ENCODE measurements at regions not wholly inside any gene's neighbourhood (a gene's known extent, or its start where the extent isn't known, plus 50 kb on each side); places are given as distances from the start of the nearest gene placed in this dataset.

GRCh38 chr1:212226467-212226866 is 58.7 kb upstream of the PPP2R5A start:
- DNase-seq: no peak

GRCh38 chr1:212228076-212228475 is 57.1 kb upstream of the PPP2R5A start:
- no peak for DNase-seq

GRCh38 chr1:212228591-212229119 is 56.6 kb upstream of the PPP2R5A start:
- DNase-seq: no peak

GRCh38 chr1:212229654-212230053 is 55.6 kb upstream of the PPP2R5A start:
- DNase-seq: no peak

GRCh38 chr1:212230329-212230728 is 54.9 kb upstream of the PPP2R5A start:
- DNase-seq: no peak

GRCh38 chr1:212231372-212231771 is 53.8 kb upstream of the PPP2R5A start:
- DNase-seq: no peak

- no peak for DNase-seq
Observed at GRCh38 chr1:212232090-212232489, 53.1 kb upstream of the PPP2R5A start.

- DNase-seq: no peak
Observed at GRCh38 chr1:212233321-212233720, 51.9 kb upstream of the PPP2R5A start.

- DNase-seq: no peak
Observed at GRCh38 chr1:212234431-212235395, 50.5 kb upstream of the PPP2R5A start.

All from activated T-cell treated with anti-CD3 and anti-CD28 coated beads for 4 hours (primary cell).